22Rv1 (cell line): ENCODE measurements at regions not wholly inside any gene's neighbourhood (a gene's known extent, or its start where the extent isn't known, plus 50 kb on each side); places are given as distances from the start of the nearest gene placed in this dataset.

Source experiments
- CTCF ChIP-seq: fragments of 450-650 bp; IDR thresholded peaks from 2 replicates; pipeline ENCODE4 v1.5.1; 2017; ENCODE audit warnings: mild to moderate bottlenecking
- ZFX ChIP-seq: fragments of 450-650 bp; IDR thresholded peaks from 2 replicates; pipeline ENCODE4 v1.6.1; 2017; ENCODE audit warnings: antibody characterized with exemption, borderline replicate concordance

- TF ChIP-seq CTCF (no peak), ZFX (no peak)
Measured at GRCh38 chr16:17938546-17938945, 398.0 kb downstream of the NPIPA8 start.
